Stomach (tissue), 4 donors: ENCODE measurements at regions not wholly inside any gene's neighbourhood (a gene's known extent, or its start where the extent isn't known, plus 50 kb on each side); places are given as distances from the start of the nearest gene placed in this dataset.

Source experiments
- CTCF ChIP-seq, 7 experiments: fragments of 450-650 bp in 4 of 7; fragments of 200-600 bp in 3 of 7; sonication (generic) in 3 of 7; IDR thresholded peaks; one replicate each; pipeline ENCODE4 v1.5.1; 2016 to 2019; ENCODE audit warnings: antibody characterized with exemption in 7 of 7, control low read depth in 2 of 7, mild to moderate bottlenecking in 1 of 7
- EP300 ChIP-seq: sonication (generic); formaldehyde crosslinking; IDR thresholded peaks from one replicate; pipeline ENCODE4 v1.6.1; 2017; ENCODE audit warnings: antibody characterized with exemption
- POLR2AphosphoS5 ChIP-seq, 3 donors: sonication (generic); formaldehyde crosslinking; IDR thresholded peaks; one replicate each; pipeline ENCODE4 v1.6.1; 2016; ENCODE audit warnings: antibody characterized with exemption in 3 of 3

DNA sequence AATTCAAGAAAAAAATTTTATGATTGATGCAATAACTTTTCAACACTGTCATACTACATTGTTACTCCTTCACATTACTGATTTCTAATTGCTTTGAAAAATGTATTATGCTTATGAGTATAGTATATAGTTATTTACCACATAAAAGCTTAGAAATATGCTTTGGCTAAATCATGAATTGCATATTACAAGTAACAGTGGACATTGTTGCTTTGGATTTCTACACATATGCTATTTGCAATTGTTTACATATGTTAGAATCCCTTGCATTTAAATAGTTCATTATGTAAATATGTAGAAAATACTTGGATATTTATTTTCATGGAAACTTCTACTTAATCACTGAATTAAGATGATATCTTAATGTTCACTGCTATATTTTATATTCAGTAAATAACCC is 577.5 kb downstream of the QKI start:
- no peak for TF ChIP-seq EP300
- TF ChIP-seq CTCF (IDR thresholded peaks at IDR 0.05): no peak
- TF ChIP-seq POLR2AphosphoS5 (IDR thresholded peaks at IDR 0.05): no peak
